ENCODE measurements at regions not wholly inside any gene's neighbourhood (a gene's known extent, or its start where the extent isn't known, plus 50 kb on each side); places are given as distances from the start of the nearest gene placed in this dataset. TPM values are rescaled to one million over a fixed set of nuclear protein-coding genes. Genes with fewer than 3 reads are reported as not detected.

DNA sequence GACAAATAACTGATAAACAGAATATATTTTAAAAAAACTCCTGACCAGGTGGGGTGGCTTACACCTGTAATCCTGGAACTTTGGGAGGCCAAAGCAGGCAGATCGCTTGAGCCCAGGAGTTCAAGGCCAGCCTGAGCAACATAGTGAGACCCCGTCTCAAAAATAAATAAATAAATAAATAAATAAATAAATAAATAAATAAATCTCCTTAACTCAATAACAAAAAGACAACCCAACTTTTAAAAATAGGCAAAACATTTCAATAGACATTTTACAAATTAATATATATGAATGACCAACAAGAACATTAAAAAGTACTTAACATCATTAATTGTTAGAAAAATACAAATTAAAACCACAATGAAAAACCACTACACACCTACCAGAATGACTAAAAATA, 56.2 kb upstream of the CAPRIN2 start:
- ChIA-PET POLR2A (no interaction called here), CTCF (no interaction called here)
- Histone ChIP-seq H3K36me3 (ENCODE audit: control insufficient read depth, insufficient read depth, low read length) (no peaks in the 10 kb centered on the region), H3K27me3 (ENCODE audit: control insufficient read depth, insufficient read depth, low read length) (no peaks in the 10 kb centered on the region; the same call in 1 of the 2 replicates), H3K4me3 (ENCODE audit: low read depth, low read length) (no peak overlapping the region)
- TF ChIP-seq, protein P1, sequence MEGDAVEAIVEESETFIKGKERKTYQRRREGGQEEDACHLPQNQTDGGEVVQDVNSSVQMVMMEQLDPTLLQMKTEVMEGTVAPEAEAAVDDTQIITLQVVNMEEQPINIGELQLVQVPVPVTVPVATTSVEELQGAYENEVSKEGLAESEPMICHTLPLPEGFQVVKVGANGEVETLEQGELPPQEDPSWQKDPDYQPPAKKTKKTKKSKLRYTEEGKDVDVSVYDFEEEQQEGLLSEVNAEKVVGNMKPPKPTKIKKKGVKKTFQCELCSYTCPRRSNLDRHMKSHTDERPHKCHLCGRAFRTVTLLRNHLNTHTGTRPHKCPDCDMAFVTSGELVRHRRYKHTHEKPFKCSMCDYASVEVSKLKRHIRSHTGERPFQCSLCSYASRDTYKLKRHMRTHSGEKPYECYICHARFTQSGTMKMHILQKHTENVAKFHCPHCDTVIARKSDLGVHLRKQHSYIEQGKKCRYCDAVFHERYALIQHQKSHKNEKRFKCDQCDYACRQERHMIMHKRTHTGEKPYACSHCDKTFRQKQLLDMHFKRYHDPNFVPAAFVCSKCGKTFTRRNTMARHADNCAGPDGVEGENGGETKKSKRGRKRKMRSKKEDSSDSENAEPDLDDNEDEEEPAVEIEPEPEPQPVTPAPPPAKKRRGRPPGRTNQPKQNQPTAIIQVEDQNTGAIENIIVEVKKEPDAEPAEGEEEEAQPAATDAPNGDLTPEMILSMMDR (IDR thresholded peaks at IDR 0.05; ENCODE audit: insufficient read depth, low read depth, low read length), result no peak
- DNase-seq (ENCODE audit: low read depth), result no peak

DNA sequence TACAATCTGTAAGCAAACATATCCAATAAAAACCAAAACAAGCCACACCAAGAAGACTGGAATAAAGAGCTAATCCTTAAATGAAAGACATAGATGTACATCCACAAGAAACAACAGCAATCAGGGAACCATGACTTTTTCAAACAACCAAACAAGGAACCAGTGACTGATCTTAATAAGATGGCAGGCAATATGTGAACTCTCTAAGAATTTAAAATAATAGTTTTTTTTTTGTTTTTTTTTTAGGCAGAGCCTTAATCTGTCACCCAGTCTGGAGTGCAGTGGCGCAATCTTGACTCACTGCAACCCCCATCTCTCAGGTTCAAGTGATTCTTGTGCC, 52.9 kb upstream of the CAPRIN2 start:
- H3K27me3 ChIP-seq (ENCODE audit: control insufficient read depth, insufficient read depth, low read length), result no peaks in the 10 kb centered on the region; the same call in 1 of the 2 replicates
- DNase-seq (ENCODE audit: low read depth), result no peak
- ChIA-PET CTCF (interaction anchor here (0.6 to 3.2 kb wide), 10 partner anchors 9 to 1288 kb away, joined by 3 to 14 read pairs (median 4); no protein-coding TSS in a partner anchor), POLR2A (no interaction called here)
- TF ChIP-seq, protein P1 (IDR thresholded peaks at IDR 0.05; ENCODE audit: insufficient read depth, low read depth, low read length), result no peak
- H3K36me3 ChIP-seq (ENCODE audit: control insufficient read depth, insufficient read depth, low read length), result no peaks in the 10 kb centered on the region
- no peak overlapping the region for H3K4me3 ChIP-seq (ENCODE audit: low read depth, low read length)

DNA sequence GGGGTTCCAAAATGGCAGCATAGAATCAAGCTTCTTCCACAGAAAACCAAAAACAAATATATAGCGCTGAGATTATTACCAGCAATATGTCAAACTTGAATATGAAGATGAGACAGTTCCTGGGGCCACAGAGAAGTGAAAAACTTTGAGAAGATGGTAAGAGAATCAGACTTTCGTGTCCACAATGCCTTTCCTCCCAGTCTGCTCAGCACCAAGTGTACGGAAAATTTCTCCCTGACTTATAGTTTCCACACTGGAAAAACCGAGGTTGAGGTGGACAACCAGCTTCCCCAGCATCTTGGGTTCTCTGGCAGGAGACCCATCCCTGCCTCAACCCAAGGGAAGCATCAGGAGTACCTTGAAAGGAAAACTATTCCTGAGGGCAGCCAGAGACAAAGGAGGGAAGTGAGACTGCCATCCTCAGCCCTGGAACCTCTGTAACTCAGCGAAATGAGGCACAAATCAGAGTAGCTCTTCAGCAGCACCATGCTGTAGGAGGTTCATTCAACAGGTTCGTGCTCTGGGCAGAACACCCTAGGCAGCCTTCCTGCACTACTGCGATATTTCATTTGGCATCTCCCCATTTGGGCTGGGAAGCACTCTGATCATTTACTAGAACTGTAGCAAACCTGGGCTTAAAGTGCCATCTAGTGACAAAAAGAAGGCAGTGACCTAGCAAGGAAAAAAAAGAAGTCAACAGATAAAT, 52.4 kb upstream of the CAPRIN2 start:
- ChIA-PET CTCF (interaction anchor here (0.7 to 3.2 kb wide), 13 partner anchors 9 to 1287 kb away, joined by 3 to 14 read pairs (median 4); partner anchors contain the start of gene IPO8), POLR2A (no interaction called here)
- no peaks in the 10 kb centered on the region; the same call in 1 of the 2 replicates for H3K27me3 ChIP-seq (ENCODE audit: control insufficient read depth, insufficient read depth, low read length)
- no peaks in the 10 kb centered on the region for H3K36me3 ChIP-seq (ENCODE audit: control insufficient read depth, insufficient read depth, low read length)
- DNase-seq (ENCODE audit: low read depth), result no peak
- TF ChIP-seq, protein P1 (IDR thresholded peaks at IDR 0.05; ENCODE audit: insufficient read depth, low read depth, low read length), result peak; percentile 72
- no peak overlapping the region for H3K4me3 ChIP-seq (ENCODE audit: low read depth, low read length)

DNA sequence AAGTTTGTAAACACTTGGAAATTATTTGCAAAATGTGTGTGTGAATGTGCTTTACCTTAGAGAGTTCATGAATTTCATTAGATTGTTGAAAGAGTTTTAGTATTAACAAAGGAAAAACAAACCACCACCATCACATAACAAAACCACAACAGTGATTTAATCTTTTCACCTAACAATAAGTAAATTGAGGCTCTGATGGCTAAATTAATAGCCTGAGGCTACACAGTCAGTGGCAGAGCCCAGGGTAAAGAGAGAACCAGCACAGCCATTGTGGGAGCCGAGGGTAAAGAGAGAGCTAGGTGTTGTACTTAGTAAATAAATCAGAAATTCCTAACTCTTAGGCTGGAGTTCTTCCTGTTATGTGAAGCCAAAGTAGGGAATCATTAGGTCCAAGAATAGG, 51.2 kb upstream of the CAPRIN2 start:
- Histone ChIP-seq H3K4me3 (ENCODE audit: low read depth, low read length) (no peak overlapping the region), H3K36me3 (ENCODE audit: control insufficient read depth, insufficient read depth, low read length) (no peaks in the 10 kb centered on the region), H3K27me3 (ENCODE audit: control insufficient read depth, insufficient read depth, low read length) (no peaks in the 10 kb centered on the region)
- no peak for DNase-seq (ENCODE audit: low read depth)
- CTCF ChIA-PET, result interaction anchor here (1.4 to 3.2 kb wide), 5 partner anchors 10 to 1286 kb away, joined by 3 to 14 read pairs (median 7); no protein-coding TSS in a partner anchor
- POLR2A ChIA-PET, result interaction anchor here (0.6 kb wide), 1 partner anchor 186 kb away, joined by 3 read pairs; no protein-coding TSS in a partner anchor
- TF ChIP-seq, protein P1 (IDR thresholded peaks at IDR 0.05; ENCODE audit: insufficient read depth, low read depth, low read length), result no peak

Small RNAs in the stretch of these regions (small RNA-seq; reads per million reads assigned to genes)
- not detected for gene PPIAP44 (ENCODE audit: insufficient read length, low read depth, low replicate concordance)

Data from BJ (cell line).